Endometrial microvascular endothelial cells (primary cell): ENCODE measurements at regions not wholly inside any gene's neighbourhood (a gene's known extent, or its start where the extent isn't known, plus 50 kb on each side); places are given as distances from the start of the nearest gene placed in this dataset.
"Not testable (repeated sequence)": the region's sequence is repeated elsewhere in the genome, so short reads cannot be mapped to it uniquely, and the experiment has no call there.

ENCODE experiments used
- in situ Hi-C: cut with HindIII; loops from 2 replicates; pipeline ENCODE4 v1.10.0; 2017; ENCODE audit warnings: low sequenced_read_pairs, low pct_unique_long_range_greater_than_20kb; ENCODE audit errors: inconsistent ontology term

GRCh38 chr2:160826496-160826895 lies 332.9 kb upstream of the RBMS1 start:
- in situ Hi-C loops = no loop called here

GRCh38 chr2:160828076-160828475 lies 332.2 kb upstream of the TANK start:
- in situ Hi-C loops = no loop called here

GRCh38 chr2:160832381-160832780 lies 327.8 kb upstream of the TANK start:
- in situ Hi-C loops = not testable (repeated sequence)

- in situ Hi-C loops = no loop called here
Observed at GRCh38 chr2:160835166-160835565, 325.1 kb upstream of the TANK start.

GRCh38 chr2:160836755-160837154 lies 323.5 kb upstream of the TANK start:
- in situ Hi-C loops = no loop called here

GRCh38 chr2:160837416-160837815 lies 322.8 kb upstream of the TANK start:
- in situ Hi-C loops = no loop called here

- in situ Hi-C loops = no loop called here
Observed at GRCh38 chr2:160838147-160838546, 322.1 kb upstream of the TANK start.

GRCh38 chr2:160838691-160839090 lies 321.5 kb upstream of the TANK start:
- in situ Hi-C loops = no loop called here

GRCh38 chr2:160842286-160842685 lies 317.9 kb upstream of the TANK start:
- in situ Hi-C loops = no loop called here

- in situ Hi-C loops = no loop called here
Observed at GRCh38 chr2:160859096-160859495, 301.1 kb upstream of the TANK start.

GRCh38 chr2:160862226-160862625 lies 298.0 kb upstream of the TANK start:
- in situ Hi-C loops = no loop called here

- in situ Hi-C loops = no loop called here
Observed at GRCh38 chr2:160868891-160869290, 291.3 kb upstream of the TANK start.

- in situ Hi-C loops = no loop called here
Observed at GRCh38 chr2:160869411-160869810, 290.8 kb upstream of the TANK start.

GRCh38 chr2:160870729-160871465 lies 289.3 kb upstream of the TANK start:
- in situ Hi-C loops = no loop called here

GRCh38 chr2:160871953-160872352 lies 288.3 kb upstream of the TANK start:
- in situ Hi-C loops = no loop called here

- in situ Hi-C loops = no loop called here
Observed at GRCh38 chr2:160876029-160876428, 284.2 kb upstream of the TANK start.

- in situ Hi-C loops = no loop called here
Observed at GRCh38 chr2:160876765-160877164, 283.5 kb upstream of the TANK start.

GRCh38 chr2:160878618-160879017 lies 281.6 kb upstream of the TANK start:
- in situ Hi-C loops = no loop called here

GRCh38 chr2:160882906-160883305 lies 277.3 kb upstream of the TANK start:
- in situ Hi-C loops = no loop called here

- in situ Hi-C loops = no loop called here
Observed at GRCh38 chr2:160884056-160884455, 276.2 kb upstream of the TANK start.
